Keratinocyte (primary cell): ENCODE measurements at regions not wholly inside any gene's neighbourhood (a gene's known extent, or its start where the extent isn't known, plus 50 kb on each side); places are given as distances from the start of the nearest gene placed in this dataset.

Experiments used
- DNase-seq: peaks from one replicate; pipeline ENCODE4 v3.0.0-alpha.2; 2011; ENCODE audit warnings: low read depth, missing footprints, low spot score
- FAIRE-seq: peaks from 2 replicates; lab custom pipeline; 2011; peaks lifted over from hg19 to GRCh38; lab: Jason Lieb, UNC
- H2AFZ ChIP-seq: 2 replicates; pipeline ENCODE4 v1.6.0; 2012; ENCODE audit warnings: low read length, control low read depth, inconsistent platforms; ENCODE audit not compliant: control insufficient read depth
- H3K27ac ChIP-seq: 2 replicates; pipeline ENCODE4 v1.5.1; 2011; ENCODE audit warnings: low read length; ENCODE audit not compliant: control insufficient read depth, insufficient read depth
- H3K27me3 ChIP-seq: 3 replicates; pipeline ENCODE4 v1.6.0; 2011; ENCODE audit warnings: low read length; ENCODE audit not compliant: control insufficient read depth, insufficient read depth; ENCODE audit errors: extremely low read depth
- H3K36me3 ChIP-seq, 2 experiments: 2 replicates in 1 of 2; 3 replicates in 1 of 2; pipeline ENCODE4 v1.5.1; 2011; ENCODE audit warnings: low read length in 2 of 2, mild to moderate bottlenecking in 1 of 2; ENCODE audit not compliant: control insufficient read depth in 2 of 2, insufficient read depth in 2 of 2; ENCODE audit errors: extremely low read depth in 1 of 2
- H3K4me1 ChIP-seq: 3 replicates; pipeline ENCODE4 v1.5.1; 2011; ENCODE audit warnings: low read length; ENCODE audit not compliant: control insufficient read depth, insufficient read depth; ENCODE audit errors: extremely low read depth
- H3K4me2 ChIP-seq: 3 replicates; pipeline ENCODE4 v1.6.0; 2011; ENCODE audit warnings: low read depth, low read length; ENCODE audit not compliant: control insufficient read depth, insufficient read depth; ENCODE audit errors: extremely low read depth
- H3K4me3 ChIP-seq, 3 experiments: fragments of 200-600 bp in 1 of 3; sonication (generic) in 1 of 3; 2 replicates in 2 of 3; 3 replicates in 1 of 3; pipeline ENCODE4 v1.5.1; 2011 to 2016; ENCODE audit warnings: low read length in 3 of 3, mild to moderate bottlenecking in 3 of 3, control low read depth in 2 of 3, inconsistent platforms in 1 of 3, low read depth in 1 of 3, mixed read lengths in 1 of 3, mixed run types in 1 of 3, moderate library complexity in 1 of 3; ENCODE audit not compliant: control insufficient read depth in 2 of 3, insufficient read depth in 2 of 3; ENCODE audit errors: extremely low read depth in 1 of 3
- H3K79me2 ChIP-seq: 2 replicates; pipeline ENCODE4 v1.6.0; 2012; ENCODE audit warnings: low read length; ENCODE audit not compliant: control insufficient read depth, insufficient read depth
- H3K9ac ChIP-seq: 3 replicates; pipeline ENCODE4 v1.6.0; 2011; ENCODE audit warnings: low read length; ENCODE audit not compliant: control insufficient read depth, insufficient read depth; ENCODE audit errors: extremely low read depth
- H3K9me1 ChIP-seq: 3 replicates; pipeline ENCODE4 v1.6.0; 2011; ENCODE audit warnings: low read length; ENCODE audit not compliant: control insufficient read depth, insufficient read depth; ENCODE audit errors: extremely low read depth
- H3K9me3 ChIP-seq: 2 replicates; pipeline ENCODE4 v1.5.1; 2012; ENCODE audit warnings: low read depth, low read length; ENCODE audit not compliant: control insufficient read depth
- H4K20me1 ChIP-seq: 3 replicates; pipeline ENCODE4 v1.6.0; 2011; ENCODE audit warnings: low read length; ENCODE audit not compliant: control insufficient read depth, insufficient read depth; ENCODE audit errors: extremely low read depth
- EZH2 ChIP-seq: IDR thresholded peaks from one replicate; pipeline ENCODE4 v1.6.1; 2012; ENCODE audit warnings: inconsistent platforms, mild to moderate bottlenecking, low read length, moderate library complexity
- dilution Hi-C: fragments of 300-500 bp; cut with MboI; formaldehyde crosslinking; loops from one replicate; pipeline ENCODE4 v1.7.0; 2020; ENCODE audit warnings: low sequenced_read_pairs; ENCODE audit not compliant: extremely low pct_ligation_motif_present
- TF ChIP-seq, protein P1 (sequence below), 3 experiments: IDR thresholded peaks in 1 of 3; conservative IDR thresholded peaks in 1 of 3; optimal IDR thresholded peaks in 1 of 3; 2 replicates in 2 of 3; 3 replicates in 1 of 3; pipeline versions ENCODE3 to v1.5.1; 2011; ENCODE audit warnings: low read length in 3 of 3, mild to moderate bottlenecking in 3 of 3, moderate library complexity in 2 of 3, control low read depth in 1 of 3, inconsistent platforms in 1 of 3; ENCODE audit not compliant: insufficient read depth in 2 of 3; ENCODE audit errors: extremely low read depth in 1 of 3

- no peak for DNase-seq
- no peaks in the 10 kb centered on the region for H3K9me1 ChIP-seq
- H3K4me2 ChIP-seq: no peak overlapping the region
- H3K4me3 ChIP-seq: no peak overlapping the region
- H3K27me3 ChIP-seq: no peaks in the 10 kb centered on the region
- FAIRE-seq: no peak
- H3K9me3 ChIP-seq: no peaks in the 10 kb centered on the region
- no peak overlapping the region for H2AFZ ChIP-seq
- H3K4me1 ChIP-seq: no peaks in the 10 kb centered on the region
- TF ChIP-seq EZH2: no peak
- TF ChIP-seq, protein P1, sequence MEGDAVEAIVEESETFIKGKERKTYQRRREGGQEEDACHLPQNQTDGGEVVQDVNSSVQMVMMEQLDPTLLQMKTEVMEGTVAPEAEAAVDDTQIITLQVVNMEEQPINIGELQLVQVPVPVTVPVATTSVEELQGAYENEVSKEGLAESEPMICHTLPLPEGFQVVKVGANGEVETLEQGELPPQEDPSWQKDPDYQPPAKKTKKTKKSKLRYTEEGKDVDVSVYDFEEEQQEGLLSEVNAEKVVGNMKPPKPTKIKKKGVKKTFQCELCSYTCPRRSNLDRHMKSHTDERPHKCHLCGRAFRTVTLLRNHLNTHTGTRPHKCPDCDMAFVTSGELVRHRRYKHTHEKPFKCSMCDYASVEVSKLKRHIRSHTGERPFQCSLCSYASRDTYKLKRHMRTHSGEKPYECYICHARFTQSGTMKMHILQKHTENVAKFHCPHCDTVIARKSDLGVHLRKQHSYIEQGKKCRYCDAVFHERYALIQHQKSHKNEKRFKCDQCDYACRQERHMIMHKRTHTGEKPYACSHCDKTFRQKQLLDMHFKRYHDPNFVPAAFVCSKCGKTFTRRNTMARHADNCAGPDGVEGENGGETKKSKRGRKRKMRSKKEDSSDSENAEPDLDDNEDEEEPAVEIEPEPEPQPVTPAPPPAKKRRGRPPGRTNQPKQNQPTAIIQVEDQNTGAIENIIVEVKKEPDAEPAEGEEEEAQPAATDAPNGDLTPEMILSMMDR (optimal IDR thresholded peaks at IDR 0.05 in 1 of 3, IDR thresholded peaks at IDR 0.05 in 1 of 3, conservative IDR thresholded peaks at IDR 0.05 in 1 of 3; ENCODE audit: extremely low read depth in 1 of 3, insufficient read depth in 2 of 3, low read length in 3 of 3): no peak
- H3K36me3 ChIP-seq: no peaks in the 10 kb centered on the region
- dilution Hi-C loops: no loop called here
- H3K9ac ChIP-seq: no peak overlapping the region
- no peak overlapping the region for H3K27ac ChIP-seq
- H4K20me1 ChIP-seq: no peaks in the 10 kb centered on the region
- H3K79me2 ChIP-seq: no peaks in the 10 kb centered on the region
Observed at GRCh38 chr5:51033215-51033614, 350.0 kb upstream of the ISL1 start.

GRCh38 chr5:51034222-51034901, 348.9 kb upstream of the ISL1 start:
- no peaks in the 10 kb centered on the region for H3K36me3 ChIP-seq
- DNase-seq (no peak), FAIRE-seq (no peak)
- H3K4me1 ChIP-seq: no peaks in the 10 kb centered on the region
- H3K4me3 ChIP-seq: no peak overlapping the region
- no peaks in the 10 kb centered on the region for H3K79me2 ChIP-seq
- no peak for TF ChIP-seq EZH2
- TF ChIP-seq, protein P1 (optimal IDR thresholded peaks at IDR 0.05 in 1 of 3, IDR thresholded peaks at IDR 0.05 in 1 of 3, conservative IDR thresholded peaks at IDR 0.05 in 1 of 3; ENCODE audit: extremely low read depth in 1 of 3, insufficient read depth in 2 of 3, low read length in 3 of 3): no peak
- no peak overlapping the region for H2AFZ ChIP-seq
- H3K27ac ChIP-seq: no peak overlapping the region
- H3K9me3 ChIP-seq: no peaks in the 10 kb centered on the region
- no peak overlapping the region for H3K4me2 ChIP-seq
- H3K27me3 ChIP-seq: no peaks in the 10 kb centered on the region
- H3K9me1 ChIP-seq: no peaks in the 10 kb centered on the region
- no peaks in the 10 kb centered on the region for H4K20me1 ChIP-seq
- H3K9ac ChIP-seq: no peak overlapping the region
- dilution Hi-C loops: no loop called here
